MCF 10A (cell line): ENCODE measurements at regions not wholly inside any gene's neighbourhood (a gene's known extent, or its start where the extent isn't known, plus 50 kb on each side); places are given as distances from the start of the nearest gene placed in this dataset.

Source experiments
- BruUV-seq: library from RNA; stranded (reverse); fragments of 400-500 nt; replicated peaks from 2 replicates; lab custom pipeline; 2021; lab: Mats Ljungman, UMichigan
- CTCF ChIA-PET: fragments of 300-600 bp; sonication (Branson Sonifier 250); formaldehyde crosslinking; extraction: SDS; loops from one replicate; lab custom pipeline; 2021; ENCODE audit warnings: antibody characterized with exemption, inconsistent platforms; lab: Yijun Ruan, JAX
- POLR2A ChIA-PET: fragments of 300-600, 350-650 bp; sonication (Branson Sonifier 250); formaldehyde crosslinking; extraction: SDS; loops from one replicate; lab custom pipeline; 2020; ENCODE audit warnings: antibody characterized with exemption, inconsistent platforms; lab: Yijun Ruan, JAX
- DNase-seq: peaks from one replicate; pipeline ENCODE4 v3.0.0-alpha.2; 2018; ENCODE audit not compliant: unreplicated experiment
- H3K27ac Mint-ChIP-seq: one replicate; pipeline ENCODE4 v1.8.0; 2022; ENCODE audit warnings: mild to moderate bottlenecking, low read depth, mixed read lengths; ENCODE audit not compliant: unreplicated experiment
- H3K27me3 Mint-ChIP-seq: one replicate; pipeline ENCODE4 v1.8.0; 2022; ENCODE audit warnings: mixed read lengths; ENCODE audit not compliant: insufficient read depth, unreplicated experiment
- H3K36me3 Mint-ChIP-seq: one replicate; pipeline ENCODE4 v1.8.0; 2022; ENCODE audit warnings: mild to moderate bottlenecking, moderate library complexity, mixed read lengths; ENCODE audit not compliant: insufficient read depth, unreplicated experiment
- H3K4me1 Mint-ChIP-seq: one replicate; pipeline ENCODE4 v1.8.0; 2022; ENCODE audit warnings: mixed read lengths; ENCODE audit not compliant: insufficient read depth, unreplicated experiment
- H3K4me3 Mint-ChIP-seq: one replicate; pipeline ENCODE4 v1.8.0; 2022; ENCODE audit warnings: mild to moderate bottlenecking, moderate library complexity, mixed read lengths; ENCODE audit not compliant: unreplicated experiment
- H3K9me3 Mint-ChIP-seq: one replicate; pipeline ENCODE4 v1.8.0; 2022; ENCODE audit warnings: mixed read lengths; ENCODE audit not compliant: unreplicated experiment
- intact Hi-C: fragments of 100-400 bp; cut with micrococcal nuclease; formaldehyde crosslinking; loops from 2 replicates; pipeline ENCODE4 v1.14.1; 2022
- TF ChIP-seq, protein P1 (sequence below): fragments of 200-600 bp; IDR thresholded peaks from one replicate; pipeline ENCODE4 v1.8.0; 2022; ENCODE audit warnings: antibody characterized with exemption, mild to moderate bottlenecking; ENCODE audit not compliant: unreplicated experiment

DNA sequence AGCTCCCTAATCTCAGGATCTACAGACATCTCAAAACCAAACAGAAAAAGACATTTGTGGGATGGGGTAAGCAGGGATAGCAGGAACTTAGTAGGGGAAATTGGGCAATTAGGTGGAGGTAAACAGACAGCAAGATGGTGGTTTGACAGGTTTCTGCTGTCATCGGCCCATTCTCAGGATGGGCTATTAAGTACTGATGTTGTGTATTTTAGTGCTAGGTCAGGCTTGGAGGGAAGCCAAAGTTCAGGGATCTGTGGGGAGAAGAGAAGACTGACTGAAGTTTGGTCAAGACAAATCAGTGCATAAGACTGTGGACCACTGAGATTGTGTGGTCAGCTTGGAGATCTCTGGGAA lies 96.8 kb upstream of the THUMPD2 start:
- Mint-ChIP-seq H3K4me1 (peaks cover 19% of the 10 kb centered on the region), H3K4me3 (no peak overlapping the region), H3K36me3 (no peaks in the 10 kb centered on the region), H3K9me3 (no peaks in the 10 kb centered on the region), H3K27ac (peak overlapping the region; percentile 37), H3K27me3 (no peaks in the 10 kb centered on the region)
- ChIA-PET POLR2A (interaction anchor here (1.2 to 1.5 kb wide), 2 partner anchors 30 to 98 kb away, joined by 4 to 6 read pairs; no protein-coding TSS in a partner anchor), CTCF (interaction anchor here (0.7 to 1.4 kb wide), 4 partner anchors 8 to 337 kb away, joined by 3 to 4 read pairs (median 4); no protein-coding TSS in a partner anchor)
- intact Hi-C loops: no loop called here
- BruUV-seq: no TSS peak
- DNase-seq: no peak
- TF ChIP-seq, protein P1, sequence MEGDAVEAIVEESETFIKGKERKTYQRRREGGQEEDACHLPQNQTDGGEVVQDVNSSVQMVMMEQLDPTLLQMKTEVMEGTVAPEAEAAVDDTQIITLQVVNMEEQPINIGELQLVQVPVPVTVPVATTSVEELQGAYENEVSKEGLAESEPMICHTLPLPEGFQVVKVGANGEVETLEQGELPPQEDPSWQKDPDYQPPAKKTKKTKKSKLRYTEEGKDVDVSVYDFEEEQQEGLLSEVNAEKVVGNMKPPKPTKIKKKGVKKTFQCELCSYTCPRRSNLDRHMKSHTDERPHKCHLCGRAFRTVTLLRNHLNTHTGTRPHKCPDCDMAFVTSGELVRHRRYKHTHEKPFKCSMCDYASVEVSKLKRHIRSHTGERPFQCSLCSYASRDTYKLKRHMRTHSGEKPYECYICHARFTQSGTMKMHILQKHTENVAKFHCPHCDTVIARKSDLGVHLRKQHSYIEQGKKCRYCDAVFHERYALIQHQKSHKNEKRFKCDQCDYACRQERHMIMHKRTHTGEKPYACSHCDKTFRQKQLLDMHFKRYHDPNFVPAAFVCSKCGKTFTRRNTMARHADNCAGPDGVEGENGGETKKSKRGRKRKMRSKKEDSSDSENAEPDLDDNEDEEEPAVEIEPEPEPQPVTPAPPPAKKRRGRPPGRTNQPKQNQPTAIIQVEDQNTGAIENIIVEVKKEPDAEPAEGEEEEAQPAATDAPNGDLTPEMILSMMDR: no peak

DNA sequence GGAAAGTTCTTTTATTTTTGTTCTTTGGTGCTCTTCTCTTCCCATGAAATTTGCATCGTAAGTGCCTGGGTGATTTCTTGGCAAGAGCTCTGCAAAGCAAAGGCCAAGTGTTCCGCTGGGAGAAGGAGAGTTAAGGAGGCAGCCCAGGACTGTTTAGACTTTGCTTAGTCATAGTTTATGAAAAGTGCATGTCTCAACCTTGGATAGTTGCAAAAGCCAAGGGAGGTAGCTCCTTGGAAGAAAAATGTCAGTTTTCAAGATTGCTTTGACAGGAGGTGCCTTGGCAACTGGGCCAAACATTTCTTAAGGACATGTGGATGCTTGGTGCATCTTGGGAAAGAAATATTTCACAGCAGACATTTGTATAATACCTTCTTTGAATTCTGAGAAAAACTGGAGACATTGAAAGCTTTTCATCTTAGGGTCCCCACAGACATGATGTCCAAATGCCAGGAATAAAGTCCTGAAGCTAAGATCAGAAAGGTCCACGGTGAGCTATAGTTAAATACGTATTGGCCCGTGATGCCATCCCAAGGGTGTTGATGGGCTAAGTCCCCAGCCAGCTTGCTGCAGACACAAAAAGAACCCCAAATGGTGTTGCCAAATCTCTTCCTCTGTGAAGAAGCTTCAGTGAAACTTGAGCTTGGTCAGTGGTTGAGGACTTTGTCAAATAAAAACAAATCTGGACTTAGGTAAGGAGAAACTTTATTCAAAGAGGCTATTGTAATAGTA lies 96.3 kb upstream of the THUMPD2 start:
- peaks cover 25% of the 10 kb centered on the region for H3K4me1 Mint-ChIP-seq

DNA sequence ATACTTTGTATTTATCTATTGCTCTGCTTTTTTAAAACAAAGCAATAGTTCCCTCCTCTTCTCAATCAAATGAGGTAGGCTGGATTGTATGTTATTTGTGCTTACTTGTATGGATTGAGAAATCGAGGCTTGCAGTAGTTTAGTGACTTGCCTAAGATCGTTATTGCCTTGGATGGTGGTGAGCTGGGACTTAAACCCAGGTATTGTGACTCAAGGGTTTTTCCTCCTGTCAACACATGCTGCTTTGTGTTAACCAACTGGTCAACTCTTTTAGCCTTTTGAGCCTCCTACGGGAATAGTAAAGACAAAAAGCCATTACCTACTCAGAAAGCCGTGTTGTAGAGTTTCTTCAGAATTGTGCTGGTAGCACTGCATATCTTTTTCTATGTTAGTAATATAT lies 95.2 kb upstream of the THUMPD2 start:
- DNase-seq: no peak
- CTCF ChIA-PET: no interaction called here
- BruUV-seq: no TSS peak
- Mint-ChIP-seq H3K27ac (no peak overlapping the region), H3K4me3 (no peak overlapping the region), H3K36me3 (no peaks in the 10 kb centered on the region), H3K4me1 (peaks cover 26% of the 10 kb centered on the region), H3K27me3 (no peaks in the 10 kb centered on the region), H3K9me3 (no peaks in the 10 kb centered on the region)
- intact Hi-C loops: no loop called here
- TF ChIP-seq, protein P1: no peak
- POLR2A ChIA-PET: no interaction called here

More for the DNA sequence above, 96.3 kb upstream of the THUMPD2 start:
- Mint-ChIP-seq H3K36me3 (no peaks in the 10 kb centered on the region), H3K9me3 (no peaks in the 10 kb centered on the region), H3K27me3 (no peaks in the 10 kb centered on the region), H3K27ac (peak overlapping the region; percentile 37), H3K4me3 (no peak overlapping the region)
- BruUV-seq: no TSS peak
- intact Hi-C loops: no loop called here
- peak; percentile 92 for DNase-seq
- ChIA-PET POLR2A (interaction anchor here (0.5 to 1.5 kb wide), 8 partner anchors 10 to 1927 kb away, joined by 3 to 6 read pairs (median 3); no protein-coding TSS in a partner anchor), CTCF (interaction anchor here (0.6 to 1.4 kb wide), 6 partner anchors 9 to 337 kb away, joined by 3 to 4 read pairs (median 4); no protein-coding TSS in a partner anchor)
- TF ChIP-seq, protein P1: no peak

DNA sequence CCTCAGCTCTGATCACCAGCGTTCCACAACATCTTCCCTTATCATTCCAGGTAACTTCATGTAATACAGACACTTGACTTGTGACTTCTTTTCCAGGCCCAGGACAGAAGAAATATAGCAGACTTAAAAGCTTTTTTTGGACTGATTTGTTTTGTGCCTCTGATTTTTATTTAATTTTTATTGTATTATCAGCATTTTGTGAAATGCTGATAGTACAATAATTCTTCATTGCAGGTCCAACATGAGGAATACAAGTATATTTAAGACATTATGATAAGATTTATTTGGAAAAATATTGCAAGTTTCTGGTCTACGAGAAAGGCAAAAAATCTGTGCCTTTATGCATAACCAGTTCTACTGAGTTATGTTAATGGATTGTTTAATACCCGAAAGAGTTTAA lies 94.5 kb upstream of the THUMPD2 start:
- Mint-ChIP-seq H3K4me1 (peaks cover 26% of the 10 kb centered on the region), H3K27me3 (no peaks in the 10 kb centered on the region), H3K9me3 (no peaks in the 10 kb centered on the region), H3K27ac (no peak overlapping the region), H3K36me3 (no peaks in the 10 kb centered on the region), H3K4me3 (no peak overlapping the region)
- TF ChIP-seq, protein P1: no peak
- POLR2A ChIA-PET: no interaction called here
- DNase-seq: no peak
- CTCF ChIA-PET: no interaction called here
- intact Hi-C loops: no loop called here
- no TSS peak for BruUV-seq
